ENCODE measurements at regions not wholly inside any gene's neighbourhood (a gene's known extent, or its start where the extent isn't known, plus 50 kb on each side); places are given as distances from the start of the nearest gene placed in this dataset.

- no peak overlapping the region for H3K4me3 ChIP-seq (ENCODE audit: low read depth in 1 of 2, low read length in 1 of 2)
- no peaks in the 10 kb centered on the region for H3K9me3 ChIP-seq
- TF ChIP-seq CTCF (IDR thresholded peaks at IDR 0.05) = no peak
- no peaks in the 10 kb centered on the region for H3K4me1 ChIP-seq (ENCODE audit: control insufficient read depth in 1 of 2, insufficient read depth in 1 of 2, low read depth in 1 of 2, low read length in 1 of 2)
- no peak overlapping the region for H3K27ac ChIP-seq
- H3K27me3 ChIP-seq = no peaks in the 10 kb centered on the region
- H3K36me3 ChIP-seq = no peaks in the 10 kb centered on the region
Observed at GRCh38 chr5:6961837-6962635, 248.8 kb downstream of the TENT4A start.

- no peaks in the 10 kb centered on the region for H3K36me3 ChIP-seq
- no peak for TF ChIP-seq CTCF (IDR thresholded peaks at IDR 0.05)
- no peak overlapping the region for H3K4me3 ChIP-seq (ENCODE audit: low read depth in 1 of 2, low read length in 1 of 2)
- H3K27ac ChIP-seq = no peak overlapping the region
- no peaks in the 10 kb centered on the region for H3K9me3 ChIP-seq
- no peaks in the 10 kb centered on the region for H3K27me3 ChIP-seq
- H3K4me1 ChIP-seq (ENCODE audit: control insufficient read depth in 1 of 2, insufficient read depth in 1 of 2, low read depth in 1 of 2, low read length in 1 of 2) = no peaks in the 10 kb centered on the region
Observed at GRCh38 chr5:6976971-6977370, 263.7 kb downstream of the TENT4A start.

- H3K9me3 ChIP-seq = no peaks in the 10 kb centered on the region
- no peaks in the 10 kb centered on the region for H3K27me3 ChIP-seq
- no peak overlapping the region for H3K27ac ChIP-seq
- TF ChIP-seq CTCF (IDR thresholded peaks at IDR 0.05) = no peak
- H3K36me3 ChIP-seq = no peaks in the 10 kb centered on the region
- H3K4me1 ChIP-seq (ENCODE audit: control insufficient read depth in 1 of 2, insufficient read depth in 1 of 2, low read depth in 1 of 2, low read length in 1 of 2) = no peaks in the 10 kb centered on the region
- H3K4me3 ChIP-seq (ENCODE audit: low read depth in 1 of 2, low read length in 1 of 2) = no peak overlapping the region
Observed at GRCh38 chr5:6979061-6979460, 265.8 kb downstream of the TENT4A start.

GRCh38 chr5:6989230-6989629 is 276.0 kb downstream of the TENT4A start:
- Histone ChIP-seq H3K4me3 (ENCODE audit: low read depth in 1 of 2, low read length in 1 of 2) (no peak overlapping the region), H3K27ac (no peak overlapping the region), H3K4me1 (ENCODE audit: control insufficient read depth in 1 of 2, insufficient read depth in 1 of 2, low read depth in 1 of 2, low read length in 1 of 2) (no peaks in the 10 kb centered on the region), H3K9me3 (no peaks in the 10 kb centered on the region), H3K36me3 (no peaks in the 10 kb centered on the region), H3K27me3 (peaks cover 6% of the 10 kb centered on the region)
- no peak for TF ChIP-seq CTCF (IDR thresholded peaks at IDR 0.05)

GRCh38 chr5:6994097-6994496 is 280.9 kb downstream of the TENT4A start:
- Histone ChIP-seq H3K9me3 (no peaks in the 10 kb centered on the region), H3K36me3 (no peaks in the 10 kb centered on the region), H3K4me3 (ENCODE audit: low read depth in 1 of 2, low read length in 1 of 2) (no peak overlapping the region), H3K27me3 (peaks cover 6% of the 10 kb centered on the region), H3K4me1 (ENCODE audit: control insufficient read depth in 1 of 2, insufficient read depth in 1 of 2, low read depth in 1 of 2, low read length in 1 of 2) (no peaks in the 10 kb centered on the region), H3K27ac (no peak overlapping the region)
- no peak for TF ChIP-seq CTCF (IDR thresholded peaks at IDR 0.05)

All from neutrophil (primary cell).